Islet of Langerhans (tissue), 1 donor: ENCODE measurements at regions not wholly inside any gene's neighbourhood (a gene's known extent, or its start where the extent isn't known, plus 50 kb on each side); places are given as distances from the start of the nearest gene placed in this dataset.

Source experiments
- FAIRE-seq: peaks from one replicate; lab custom pipeline; 2011; peaks lifted over from hg19 to GRCh38; lab: Jason Lieb, UNC

GRCh38 chr2:64221935-64222334 lies 77.7 kb upstream of the PELI1 start:
- no peak for FAIRE-seq

GRCh38 chr2:64222351-64222750 lies 78.1 kb upstream of the PELI1 start:
- FAIRE-seq: no peak

GRCh38 chr2:64223055-64223454 lies 78.8 kb upstream of the PELI1 start:
- no peak for FAIRE-seq

- FAIRE-seq: no peak
Observed at GRCh38 chr2:64225491-64225890, 81.3 kb upstream of the PELI1 start.

- no peak for FAIRE-seq
Observed at GRCh38 chr2:64226611-64227010, 82.4 kb upstream of the PELI1 start.

GRCh38 chr2:64227603-64228125 lies 83.4 kb upstream of the PELI1 start:
- no peak for FAIRE-seq

- FAIRE-seq: no peak
Observed at GRCh38 chr2:64228126-64228678, 84.0 kb upstream of the PELI1 start.

- no peak for FAIRE-seq
Observed at GRCh38 chr2:64228918-64229317, 84.7 kb upstream of the PELI1 start.

- no peak for FAIRE-seq
Observed at GRCh38 chr2:64230540-64230939, 86.3 kb upstream of the PELI1 start.

- no peak for FAIRE-seq
Observed at GRCh38 chr2:64232266-64232665, 88.0 kb upstream of the PELI1 start.

- FAIRE-seq: no peak
Observed at GRCh38 chr2:64233376-64233922, 89.2 kb upstream of the PELI1 start.

- no peak for FAIRE-seq
Observed at GRCh38 chr2:64234150-64234549, 89.9 kb upstream of the PELI1 start.

GRCh38 chr2:64234785-64235184 lies 90.6 kb upstream of the PELI1 start:
- no peak for FAIRE-seq

- no peak for FAIRE-seq
Observed at GRCh38 chr2:64237266-64237665, 93.0 kb upstream of the PELI1 start.

GRCh38 chr2:64238799-64239198 lies 94.6 kb upstream of the PELI1 start:
- FAIRE-seq: no peak

GRCh38 chr2:64243081-64244036 lies 99.1 kb upstream of the PELI1 start:
- FAIRE-seq: no peak

- FAIRE-seq: no peak
Observed at GRCh38 chr2:64244037-64244416, 99.8 kb upstream of the PELI1 start.

- no peak for FAIRE-seq
Observed at GRCh38 chr2:64245631-64246030, 101.4 kb upstream of the PELI1 start.

GRCh38 chr2:64246962-64247361 lies 102.7 kb upstream of the PELI1 start:
- no peak for FAIRE-seq

GRCh38 chr2:64249426-64249825 lies 105.2 kb upstream of the PELI1 start:
- no peak for FAIRE-seq

- no peak for FAIRE-seq
Observed at GRCh38 chr2:64250063-64250462, 105.8 kb upstream of the PELI1 start.

- FAIRE-seq: no peak
Observed at GRCh38 chr2:64250751-64251423, 106.7 kb upstream of the PELI1 start.
